Cerebellar nuclear complex (tissue), 1 donor: ENCODE measurements at regions not wholly inside any gene's neighbourhood (a gene's known extent, or its start where the extent isn't known, plus 50 kb on each side); places are given as distances from the start of the nearest gene placed in this dataset.

Experiments
- DNase-seq, 2 experiments: peaks; one replicate each; lab custom pipeline; 2025; lab: John Stamatoyannopoulos, UW

DNA sequence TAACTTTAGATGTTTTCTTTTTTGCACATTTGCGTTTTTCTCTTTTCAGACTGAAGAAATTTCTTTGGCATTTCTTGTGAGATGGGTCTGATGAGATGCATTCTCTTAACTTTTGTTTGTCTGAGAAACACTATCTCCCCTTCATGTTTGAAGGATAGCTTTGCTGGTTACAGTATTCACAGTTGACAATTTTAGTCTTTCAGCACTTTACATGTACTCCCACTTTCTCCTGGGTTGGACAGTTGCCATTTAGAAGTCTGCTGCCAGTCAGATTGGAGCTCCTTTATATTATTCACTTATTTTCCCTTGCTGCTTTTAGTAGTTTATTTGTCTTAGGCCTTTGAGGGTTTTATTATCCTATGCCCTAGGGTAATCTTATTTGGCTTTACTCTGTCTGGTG lies 67.3 kb upstream of the VOPP1 start:
- no peak for DNase-seq

- no peak for DNase-seq
Observed at GRCh38 chr7:55629051-55629677, 56.9 kb upstream of the VOPP1 start.

DNA sequence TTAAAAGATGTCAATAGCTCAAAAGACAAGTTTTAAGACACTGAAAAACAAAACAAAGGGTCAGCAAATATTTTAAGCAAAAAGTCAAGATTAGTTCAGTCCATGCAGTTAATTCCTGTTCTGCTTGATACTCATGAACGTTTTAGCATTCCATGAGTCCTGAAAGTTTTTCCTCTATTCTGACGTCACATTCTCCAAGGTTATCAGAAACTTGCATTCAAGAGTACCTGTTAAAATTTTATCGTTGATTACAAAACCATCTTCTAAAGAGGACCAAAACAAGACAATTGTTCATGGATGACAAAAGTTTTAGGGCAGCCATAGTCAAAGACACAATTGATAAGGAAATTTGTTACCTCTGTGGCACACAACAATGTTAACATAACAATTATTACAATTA lies 52.5 kb upstream of the VOPP1 start:
- no peak for DNase-seq

DNA sequence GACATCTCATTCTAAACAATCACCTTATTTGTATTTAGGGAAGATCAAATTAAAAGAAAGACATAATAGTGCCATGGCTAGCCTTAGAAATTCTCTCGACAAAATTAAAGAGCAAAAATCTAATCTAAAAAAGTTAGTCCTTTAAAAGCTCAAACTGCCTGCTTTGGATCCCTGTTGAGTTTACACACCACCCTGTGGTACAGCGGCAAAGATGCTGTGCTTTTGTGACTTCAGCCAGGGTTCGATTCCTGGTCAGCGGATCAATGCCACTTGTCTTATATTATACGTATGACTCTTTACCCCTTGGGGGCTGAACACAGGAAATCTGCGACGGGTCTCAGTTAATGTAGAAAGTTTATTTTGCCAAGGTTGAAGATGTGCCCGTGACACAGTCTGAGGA lies 51.3 kb upstream of the VOPP1 start:
- DNase-seq: no peak

DNA sequence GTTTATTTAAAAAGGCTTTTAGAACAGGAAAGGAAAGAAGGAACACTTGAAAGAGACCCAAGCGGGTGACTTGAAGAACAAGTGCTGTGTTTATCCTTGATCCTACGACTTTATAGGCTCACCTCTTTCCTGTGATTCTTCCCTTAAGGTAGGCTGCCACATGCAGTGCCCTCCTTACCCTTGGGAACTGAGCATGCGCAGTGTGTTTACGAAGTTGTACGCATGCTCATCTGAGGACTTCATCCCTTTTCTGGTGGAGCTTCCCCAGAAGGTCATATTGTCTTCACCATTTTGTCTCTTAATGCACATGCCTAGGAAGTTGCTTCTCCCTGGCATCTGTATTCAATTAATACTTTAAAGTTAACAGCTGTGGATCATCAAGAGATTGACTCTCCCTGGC lies 49.9 kb upstream of the VOPP1 start:
- no peak for DNase-seq
